Skeletal muscle tissue (tissue), 3 donors: ENCODE measurements at regions not wholly inside any gene's neighbourhood (a gene's known extent, or its start where the extent isn't known, plus 50 kb on each side); places are given as distances from the start of the nearest gene placed in this dataset.

Experiments used
- H3K27ac ChIP-seq: one replicate; pipeline ENCODE4 v1.7.0; 2013; ENCODE audit warnings: mild to moderate bottlenecking, low read depth, low read length, inconsistent platforms
- H3K27me3 ChIP-seq, 3 donors: one replicate each; pipeline ENCODE4 v1.7.0; 2013; ENCODE audit warnings: low read length in 3 of 3; ENCODE audit not compliant: control insufficient read depth in 3 of 3, insufficient read depth in 3 of 3
- H3K36me3 ChIP-seq, 3 donors: one replicate each; pipeline ENCODE4 v1.7.0; 2013; ENCODE audit warnings: low read length in 3 of 3; ENCODE audit not compliant: control insufficient read depth in 3 of 3, insufficient read depth in 3 of 3
- H3K4me1 ChIP-seq, 3 donors: one replicate each; pipeline ENCODE4 v1.7.0; 2013; ENCODE audit warnings: low read length in 3 of 3, mild to moderate bottlenecking in 3 of 3; ENCODE audit not compliant: control insufficient read depth in 3 of 3, insufficient read depth in 3 of 3
- H3K4me3 ChIP-seq, 3 donors: one replicate each; pipeline ENCODE4 v1.7.0; 2013; ENCODE audit warnings: low read length in 3 of 3
- H3K9ac ChIP-seq, 3 donors: one replicate each; pipeline ENCODE4 v1.7.0; 2013; ENCODE audit warnings: low read length in 3 of 3, mild to moderate bottlenecking in 3 of 3, moderate library complexity in 2 of 3, low read depth in 1 of 3
- H3K9me3 ChIP-seq, 3 donors: one replicate each; pipeline ENCODE4 v1.7.0; 2013; ENCODE audit warnings: low read length in 3 of 3; ENCODE audit not compliant: control insufficient read depth in 3 of 3
- donor health status: Osteomylitis.

DNA sequence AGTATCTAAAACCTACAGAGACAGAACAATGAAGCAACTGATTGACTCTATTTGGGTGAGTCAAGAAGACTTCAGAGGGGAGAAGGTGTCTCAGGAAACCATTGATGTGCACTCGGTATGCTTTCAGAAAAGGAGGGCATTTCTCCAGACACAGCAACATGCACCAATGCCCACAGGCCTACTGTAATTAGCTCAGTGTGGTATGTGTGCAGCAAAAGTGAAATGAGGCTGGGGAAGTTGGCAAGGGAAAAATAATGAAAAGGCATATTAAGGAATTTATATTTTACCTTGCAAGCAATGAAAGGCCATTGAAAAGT lies 158.4 kb upstream of the GRIP1 start:
- Histone ChIP-seq H3K9me3 (no peaks in the 10 kb centered on the region), H3K27ac (no peak overlapping the region), H3K9ac (no peak overlapping the region), H3K4me3 (no peak overlapping the region), H3K36me3 (no peaks in the 10 kb centered on the region), H3K4me1 (no peaks in the 10 kb centered on the region), H3K27me3 (no peaks in the 10 kb centered on the region)

GRCh38 chr12:66838366-66838765 lies 159.5 kb upstream of the GRIP1 start:
- H3K27ac ChIP-seq, result no peak overlapping the region

DNA sequence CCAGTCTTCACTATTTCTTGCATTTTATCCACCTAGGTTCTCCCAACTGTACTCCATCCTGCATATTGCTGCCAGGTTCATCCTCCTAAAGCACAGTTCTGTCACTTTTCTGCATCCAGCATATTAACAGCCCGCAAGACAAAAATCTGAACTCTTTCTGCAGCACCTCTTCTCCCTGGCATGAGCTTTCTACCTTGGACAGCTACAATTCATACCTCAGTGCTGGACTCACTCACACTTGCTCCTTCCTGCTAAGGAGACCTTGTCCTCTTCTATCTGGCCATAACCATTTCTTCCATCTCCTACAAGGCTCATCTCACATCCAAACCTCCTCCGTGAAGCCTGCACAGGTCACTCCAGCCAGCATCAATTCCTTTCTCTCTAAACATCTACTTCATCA lies 170.1 kb upstream of the GRIP1 start:
- Histone ChIP-seq H3K9me3 (no peaks in the 10 kb centered on the region), H3K4me1 (no peaks in the 10 kb centered on the region)

More at GRCh38 chr12:66838366-66838765, 159.5 kb upstream of the GRIP1 start:
- no peaks in the 10 kb centered on the region for H3K4me1 ChIP-seq
- H3K4me3 ChIP-seq, result no peak overlapping the region
- no peaks in the 10 kb centered on the region for H3K9me3 ChIP-seq
- no peaks in the 10 kb centered on the region for H3K27me3 ChIP-seq
- no peak overlapping the region for H3K9ac ChIP-seq
- no peaks in the 10 kb centered on the region for H3K36me3 ChIP-seq

GRCh38 chr12:66851134-66851533 lies 172.3 kb upstream of the GRIP1 start:
- H3K27ac ChIP-seq, result no peak overlapping the region
- no peaks in the 10 kb centered on the region for H3K4me1 ChIP-seq
- H3K36me3 ChIP-seq, result no peaks in the 10 kb centered on the region
- H3K27me3 ChIP-seq, result no peaks in the 10 kb centered on the region
- H3K9ac ChIP-seq, result no peak overlapping the region
- H3K4me3 ChIP-seq, result no peak overlapping the region
- no peaks in the 10 kb centered on the region for H3K9me3 ChIP-seq

More for the DNA sequence above, 170.1 kb upstream of the GRIP1 start:
- no peaks in the 10 kb centered on the region for H3K36me3 ChIP-seq
- H3K27me3 ChIP-seq, result no peaks in the 10 kb centered on the region
- H3K27ac ChIP-seq, result no peak overlapping the region
- no peak overlapping the region for H3K9ac ChIP-seq
- H3K4me3 ChIP-seq, result no peak overlapping the region

DNA sequence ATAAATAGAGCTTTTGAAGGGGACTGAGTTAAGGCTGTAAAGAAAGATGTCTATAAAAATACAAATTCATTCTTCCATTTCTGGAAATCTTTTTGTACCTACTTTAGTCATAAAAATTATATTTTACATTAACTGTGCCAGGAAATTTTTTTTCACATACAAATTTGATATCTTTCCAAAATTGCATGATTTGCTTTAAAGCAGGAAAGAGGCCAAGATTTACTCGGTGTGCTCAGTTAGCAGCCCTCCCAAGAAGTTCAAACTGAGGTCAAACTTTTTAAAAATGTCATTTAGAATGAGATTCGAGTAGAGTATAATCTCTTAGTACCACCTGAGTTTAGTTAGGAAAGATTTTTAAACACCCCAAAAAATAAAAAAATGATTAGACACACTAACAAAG lies 173.2 kb upstream of the GRIP1 start:
- Histone ChIP-seq H3K27ac (no peak overlapping the region), H3K9ac (no peak overlapping the region), H3K9me3 (no peaks in the 10 kb centered on the region), H3K27me3 (no peaks in the 10 kb centered on the region), H3K4me3 (no peak overlapping the region), H3K4me1 (no peaks in the 10 kb centered on the region), H3K36me3 (no peaks in the 10 kb centered on the region)

GRCh38 chr12:66852765-66853164 lies 173.9 kb upstream of the GRIP1 start:
- Histone ChIP-seq H3K9ac (no peak overlapping the region), H3K27ac (no peak overlapping the region), H3K36me3 (no peaks in the 10 kb centered on the region), H3K9me3 (no peaks in the 10 kb centered on the region), H3K4me3 (no peak overlapping the region), H3K4me1 (no peaks in the 10 kb centered on the region), H3K27me3 (no peaks in the 10 kb centered on the region)

- H3K27me3 ChIP-seq, result peaks cover 0 to 3% (median 0%) of the 10 kb centered on the region in 3 donors
- no peaks in the 10 kb centered on the region for H3K4me1 ChIP-seq
- H3K4me3 ChIP-seq, result no peak overlapping the region
- H3K9ac ChIP-seq, result no peak overlapping the region
- H3K36me3 ChIP-seq, result no peaks in the 10 kb centered on the region
- no peaks in the 10 kb centered on the region for H3K9me3 ChIP-seq
- no peak overlapping the region for H3K27ac ChIP-seq
These were observed 181.0 kb upstream of the GRIP1 start for GRCh38 chr12:66859751-66860440.

DNA sequence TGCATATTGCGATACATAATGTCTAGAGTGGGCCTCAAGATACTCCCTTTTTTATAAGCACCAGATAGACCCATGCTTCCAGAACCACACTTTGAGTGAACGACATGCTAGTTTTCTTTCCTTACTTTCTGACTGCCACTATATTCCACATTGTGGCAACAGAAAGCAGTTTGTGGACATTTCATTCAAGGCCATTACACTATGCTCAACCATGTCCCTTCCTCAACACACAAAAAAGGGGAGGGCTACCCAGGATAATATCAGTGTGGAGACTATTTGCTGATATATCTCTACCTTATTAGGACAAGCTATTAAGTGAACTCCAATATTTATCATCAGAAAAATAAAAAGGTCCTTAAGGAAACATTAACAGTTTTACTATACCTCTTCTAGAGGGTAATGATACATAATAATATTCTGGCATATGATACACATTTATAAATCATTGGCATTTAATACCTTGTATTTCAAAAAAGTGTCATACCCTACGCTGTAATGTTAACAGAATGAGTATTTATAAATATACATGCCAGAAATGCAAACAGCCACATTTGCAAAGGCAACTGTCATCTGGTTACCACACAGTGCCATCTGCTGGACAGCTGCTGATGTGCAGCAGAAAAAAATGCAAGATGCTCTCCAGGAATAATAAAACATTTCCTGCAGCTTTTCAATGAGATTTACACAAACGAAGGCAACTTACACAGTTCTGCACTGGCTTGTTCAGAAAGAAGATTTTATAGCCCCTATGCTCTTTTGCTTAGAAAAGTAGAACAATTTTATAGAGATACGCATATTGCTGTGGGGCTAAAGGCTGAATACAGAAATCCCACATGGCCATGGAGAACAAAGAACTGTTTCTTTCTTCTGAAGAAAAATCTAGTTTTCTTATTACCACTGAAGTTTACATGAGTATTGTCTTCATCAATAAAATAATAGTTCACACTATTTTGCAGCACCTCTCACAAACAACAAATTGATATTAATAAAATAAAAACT lies 182.2 kb upstream of the GRIP1 start:
- Histone ChIP-seq H3K9ac (no peak overlapping the region), H3K36me3 (no peaks in the 10 kb centered on the region), H3K27me3 (peaks cover 0 to 3% (median 0%) of the 10 kb centered on the region in 3 donors), H3K9me3 (no peaks in the 10 kb centered on the region), H3K4me1 (no peaks in the 10 kb centered on the region), H3K27ac (no peak overlapping the region), H3K4me3 (no peak overlapping the region)

DNA sequence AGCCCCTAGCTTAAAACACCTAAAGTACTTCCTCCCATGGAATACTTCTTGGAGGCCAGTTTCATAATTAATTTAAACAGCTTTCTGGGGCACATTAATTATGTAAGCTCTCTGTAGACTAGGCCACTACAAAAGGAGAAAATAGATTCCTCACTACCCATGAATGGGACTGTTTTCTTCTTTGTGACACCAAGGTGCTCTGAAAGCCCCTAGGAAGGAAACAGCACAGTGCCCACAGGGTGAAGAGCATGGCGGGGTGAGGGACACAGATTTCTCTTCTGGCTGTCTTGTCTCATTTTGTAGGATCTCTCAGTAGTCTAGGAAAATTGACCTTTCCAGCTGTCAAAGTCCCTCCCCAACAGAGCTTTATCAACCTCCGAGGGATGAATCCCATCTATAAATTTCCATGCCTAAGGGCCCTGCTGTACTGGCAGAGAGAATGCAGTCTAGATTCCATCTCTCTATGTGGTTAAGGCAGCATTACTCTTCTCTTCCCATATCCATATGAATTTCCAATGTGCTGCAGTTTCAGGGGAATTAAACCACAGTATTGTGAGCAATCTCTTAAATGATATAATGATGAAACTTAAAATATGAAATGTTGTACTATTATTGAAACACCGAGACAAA lies 183.6 kb upstream of the GRIP1 start:
- no peaks in the 10 kb centered on the region for H3K9me3 ChIP-seq
- no peak overlapping the region for H3K4me3 ChIP-seq
- peaks cover 0 to 3% (median 0%) of the 10 kb centered on the region in 3 donors for H3K27me3 ChIP-seq
- H3K36me3 ChIP-seq, result no peaks in the 10 kb centered on the region
- H3K4me1 ChIP-seq, result no peaks in the 10 kb centered on the region
- no peak overlapping the region for H3K9ac ChIP-seq
- no peak overlapping the region for H3K27ac ChIP-seq

- Histone ChIP-seq H3K36me3 (no peaks in the 10 kb centered on the region), H3K27ac (no peak overlapping the region), H3K9me3 (no peaks in the 10 kb centered on the region), H3K4me3 (no peak overlapping the region), H3K27me3 (peaks cover 0 to 3% (median 0%) of the 10 kb centered on the region in 3 donors), H3K9ac (no peak overlapping the region), H3K4me1 (no peaks in the 10 kb centered on the region)
These were observed 184.4 kb upstream of the GRIP1 start for GRCh38 chr12:66863276-66863675.
